ENCODE measurements at regions not wholly inside any gene's neighbourhood (a gene's known extent, or its start where the extent isn't known, plus 50 kb on each side); places are given as distances from the start of the nearest gene placed in this dataset.

GRCh38 chr18:69216321-69216720 lies 184.4 kb upstream of the DOK6 start:
- DNase-seq (ENCODE audit: low read depth), result no peak

DNA sequence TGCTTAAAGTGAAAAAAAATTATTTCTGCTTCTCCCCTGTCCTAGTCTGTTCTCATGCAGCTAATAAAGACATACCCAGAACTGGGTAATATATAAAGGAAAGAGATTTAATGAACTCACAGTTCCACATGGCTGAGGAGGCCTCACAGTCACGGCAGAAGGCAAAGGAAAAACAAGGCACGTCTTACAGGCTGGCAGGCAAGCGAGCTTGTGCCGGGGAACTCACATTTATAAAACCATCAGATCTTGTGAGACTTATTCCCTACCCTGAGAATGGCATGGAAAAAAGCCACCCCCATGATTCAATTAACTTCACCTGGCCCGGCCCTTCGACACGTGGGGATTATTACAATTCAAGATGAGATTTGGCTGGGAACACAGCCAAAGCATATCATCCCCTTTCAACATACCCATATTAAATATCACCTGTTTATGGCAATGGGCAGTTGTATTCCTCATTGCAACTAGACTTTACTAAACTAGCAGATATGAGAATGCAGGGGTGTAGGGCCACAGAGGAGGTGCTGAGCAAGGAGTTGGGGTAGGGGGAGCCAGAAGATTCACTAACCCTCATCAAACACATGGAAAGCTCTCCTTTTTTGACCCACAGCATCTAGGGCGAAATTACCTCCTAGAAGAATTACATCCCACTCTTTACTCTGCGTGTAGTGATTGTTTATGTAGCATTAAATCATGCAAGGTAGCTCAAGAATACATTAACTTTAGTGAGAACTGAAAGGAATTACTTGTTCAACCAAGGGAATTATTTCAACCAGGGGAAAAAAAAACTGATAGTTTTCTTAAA lies 183.3 kb upstream of the DOK6 start:
- DNase-seq (ENCODE audit: low read depth), result no peak

GRCh38 chr18:69220529-69220928 lies 180.2 kb upstream of the DOK6 start:
- no peak for DNase-seq (ENCODE audit: low read depth)

DNA sequence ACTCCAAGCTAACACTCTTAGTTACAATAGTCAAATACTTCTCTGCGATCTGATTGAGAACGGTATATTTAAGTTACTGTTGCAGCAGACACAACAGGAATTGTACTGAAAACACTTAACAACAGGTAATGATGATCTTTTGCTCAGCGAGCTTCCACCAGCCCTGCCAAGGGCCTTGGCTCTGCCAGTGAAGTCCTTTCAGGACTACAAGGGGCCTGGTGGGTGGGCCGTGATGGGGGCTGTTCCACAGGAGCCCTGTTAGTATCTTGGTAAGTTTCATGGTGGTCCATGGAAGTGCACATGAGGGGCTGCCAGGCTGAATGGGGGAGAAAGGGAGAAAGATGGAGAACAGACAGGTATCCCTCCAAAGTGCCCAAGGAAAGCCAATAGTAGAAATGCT lies 178.6 kb upstream of the DOK6 start:
- DNase-seq (ENCODE audit: low read depth), result no peak

GRCh38 chr18:69226971-69227370 lies 173.7 kb upstream of the DOK6 start:
- no peak for DNase-seq (ENCODE audit: low read depth)

DNA sequence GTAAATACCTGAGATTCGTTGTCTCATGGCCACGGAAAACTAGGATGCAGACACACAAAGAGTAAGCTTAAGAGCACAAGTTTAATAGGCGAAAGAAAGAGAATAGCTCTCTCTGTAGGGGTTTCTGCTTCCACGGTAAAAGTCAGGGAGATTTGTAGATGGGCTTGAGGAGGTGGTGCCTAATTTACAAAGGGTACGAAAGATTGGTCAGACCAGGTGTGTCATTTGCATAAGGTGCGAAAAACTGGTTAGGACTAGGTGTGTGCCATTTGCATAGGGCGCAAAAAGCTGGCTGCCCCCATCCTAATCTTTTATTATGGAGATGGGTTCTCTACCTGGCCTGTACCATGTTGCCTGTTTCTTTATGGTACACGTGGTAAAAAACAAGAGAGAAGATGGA lies 170.5 kb upstream of the DOK6 start:
- no peak for DNase-seq (ENCODE audit: low read depth)

DNA sequence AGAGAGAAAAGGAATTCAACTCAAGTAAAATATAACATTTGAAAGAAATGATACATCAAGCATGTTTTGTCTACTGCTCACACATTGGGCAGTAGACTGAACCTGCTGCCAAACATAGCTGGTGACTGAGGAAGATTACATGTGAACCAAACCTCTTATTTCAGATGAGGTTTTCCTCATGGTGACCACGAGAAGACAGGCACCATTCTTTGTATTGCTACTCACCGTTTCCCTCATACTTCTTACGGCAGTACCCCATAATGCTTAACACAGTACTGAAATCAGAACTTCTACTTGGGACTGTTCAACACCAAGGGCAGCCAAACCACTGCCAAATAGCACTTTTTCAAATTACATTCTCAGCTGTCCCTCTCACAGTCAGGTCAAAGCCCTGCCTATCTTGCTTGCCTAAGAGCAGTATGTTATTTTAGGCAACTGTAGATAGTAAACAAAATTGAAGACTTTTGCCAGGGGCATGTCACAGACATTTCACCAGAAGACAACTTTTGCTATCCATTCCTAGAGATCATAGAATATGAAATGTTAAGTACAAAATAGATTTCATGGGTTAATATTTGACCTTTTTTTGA lies 167.1 kb upstream of the DOK6 start:
- DNase-seq (ENCODE audit: low read depth), result peak; percentile 0

GRCh38 chr18:69239849-69240674 lies 160.6 kb upstream of the DOK6 start:
- DNase-seq (ENCODE audit: low read depth), result no peak

GRCh38 chr18:69246027-69246426 lies 154.7 kb upstream of the DOK6 start:
- DNase-seq (ENCODE audit: low read depth), result no peak

GRCh38 chr18:69250305-69251151 lies 150.2 kb upstream of the DOK6 start:
- DNase-seq (ENCODE audit: low read depth), result no peak

DNA sequence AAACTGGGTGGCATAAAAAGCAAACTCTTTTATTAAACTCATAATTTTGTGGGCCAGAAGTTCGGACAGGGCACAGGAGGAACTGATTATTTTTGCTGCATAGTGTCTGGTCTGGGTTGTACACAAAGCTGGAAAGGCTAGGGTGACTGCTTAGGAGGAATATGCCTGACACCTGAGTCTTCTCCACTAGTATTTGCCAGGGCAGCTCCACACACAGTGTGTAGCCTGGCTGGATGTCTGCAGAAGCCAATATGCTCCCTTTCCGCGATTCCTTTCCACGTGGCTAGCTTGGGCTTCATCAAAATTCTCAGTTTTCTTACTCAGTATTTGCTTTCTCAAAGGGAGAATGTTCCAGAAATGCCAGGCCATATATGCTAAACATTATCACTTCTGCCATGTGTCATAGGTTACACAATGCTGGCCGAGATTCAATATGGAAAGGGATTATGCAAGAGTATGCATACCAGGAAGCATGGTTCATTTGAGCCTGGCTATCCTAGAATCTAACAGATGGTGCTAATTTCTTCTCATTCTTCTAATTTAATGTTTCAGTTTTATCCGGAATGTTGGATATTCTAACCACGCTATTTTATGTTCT lies 142.7 kb upstream of the DOK6 start:
- DNase-seq (ENCODE audit: low read depth), result peak; percentile 26

DNA sequence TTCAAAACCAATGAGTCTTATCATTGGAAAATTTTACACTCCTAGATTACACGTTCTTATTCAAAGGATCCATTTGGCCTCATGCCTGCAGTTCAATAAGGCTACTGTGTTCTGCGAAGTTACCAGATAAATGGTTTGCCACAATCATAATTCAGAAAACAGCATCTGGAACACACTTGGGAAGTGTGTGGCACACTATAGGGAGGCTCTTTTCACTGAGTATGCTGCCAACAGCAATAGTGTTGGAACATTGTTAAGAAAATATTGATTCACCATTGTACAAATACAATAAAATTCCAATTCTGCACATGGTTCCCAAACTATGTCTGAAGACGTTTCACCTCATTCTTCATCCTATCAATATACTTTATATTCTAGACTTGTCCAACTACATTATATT lies 141.4 kb upstream of the DOK6 start:
- no peak for DNase-seq (ENCODE audit: low read depth)

DNA sequence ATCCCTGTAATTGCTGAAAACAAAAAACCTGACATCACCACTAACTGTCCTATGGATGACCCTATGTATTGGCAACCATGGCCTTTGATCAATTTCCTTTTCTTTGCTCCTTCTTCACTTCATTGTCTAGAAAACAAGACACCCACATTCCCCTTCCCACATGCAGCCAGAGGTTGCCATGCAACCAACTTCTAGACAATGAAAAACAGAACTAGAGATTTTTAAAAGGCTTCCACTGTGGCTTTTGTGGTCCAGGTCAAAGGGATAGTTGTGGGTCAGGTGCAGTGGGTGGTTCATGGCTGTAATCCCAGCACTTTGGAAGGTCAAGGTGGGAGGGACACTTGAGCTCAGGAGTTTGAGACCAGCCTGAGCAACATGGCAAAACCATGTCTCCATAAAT lies 139.3 kb upstream of the DOK6 start:
- DNase-seq (ENCODE audit: low read depth), result no peak

GRCh38 chr18:69265656-69266055 lies 135.0 kb upstream of the DOK6 start:
- DNase-seq (ENCODE audit: low read depth), result no peak

DNA sequence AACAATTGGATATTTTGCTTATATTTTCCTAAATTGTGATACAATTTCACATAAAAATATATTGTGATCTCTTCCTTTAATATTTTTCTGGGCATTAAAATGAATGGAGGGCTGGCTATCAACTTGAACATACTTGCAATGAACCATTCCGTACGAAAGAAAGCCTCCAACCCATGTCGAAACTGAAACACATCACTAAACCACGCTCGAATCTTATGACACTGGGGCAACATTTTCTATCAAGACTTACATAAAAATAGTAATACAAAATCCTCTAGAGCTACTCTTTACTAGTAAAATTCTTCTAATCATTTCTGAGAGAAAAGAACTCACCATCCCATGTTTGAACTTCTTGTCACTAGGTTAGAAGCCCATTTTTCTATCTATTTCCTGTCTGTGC lies 132.8 kb upstream of the DOK6 start:
- no peak for DNase-seq (ENCODE audit: low read depth)

- no peak for DNase-seq (ENCODE audit: low read depth)
These were observed 118.3 kb upstream of the DOK6 start for GRCh38 chr18:69282371-69282770.

DNA sequence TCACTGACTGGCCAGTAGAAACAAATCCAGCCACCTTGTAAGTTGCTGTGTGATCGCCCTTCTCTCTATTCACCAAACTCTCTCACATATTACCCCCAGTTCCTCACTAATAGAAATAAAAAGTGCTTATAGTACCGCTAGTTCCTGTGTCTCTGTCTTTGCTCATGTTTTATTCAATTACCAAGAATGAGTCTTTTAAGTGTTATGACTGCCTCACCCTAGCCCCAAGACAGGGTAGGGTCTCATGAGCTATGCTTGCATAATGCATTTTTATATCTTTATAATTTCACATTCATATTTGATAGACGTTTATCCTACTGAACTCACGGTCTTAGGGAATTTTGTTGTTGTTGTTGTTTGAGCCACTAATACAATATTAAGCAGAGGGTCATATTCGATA lies 109.6 kb upstream of the DOK6 start:
- DNase-seq (ENCODE audit: low read depth), result no peak

GRCh38 chr18:69291755-69292154 lies 108.9 kb upstream of the DOK6 start:
- DNase-seq (ENCODE audit: low read depth), result no peak

DNA sequence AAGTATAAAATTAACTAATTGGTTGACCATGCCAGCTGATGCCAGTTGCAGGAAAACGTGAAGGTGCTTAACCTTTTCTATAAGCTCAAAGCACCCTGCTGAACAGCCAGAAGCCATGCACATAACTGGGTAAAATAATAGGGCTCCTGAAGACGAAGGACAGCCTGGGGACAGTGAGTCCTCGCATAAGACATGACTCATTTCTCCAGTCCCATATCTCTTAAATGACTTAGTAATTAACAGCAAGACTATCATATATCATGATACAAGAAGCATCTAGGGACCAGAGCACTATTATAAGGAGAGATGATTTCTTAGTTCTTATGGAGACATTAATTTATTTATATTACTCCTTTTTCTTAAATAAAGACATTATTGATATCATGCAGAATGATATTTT lies 100.5 kb upstream of the DOK6 start:
- no peak for DNase-seq (ENCODE audit: low read depth)

DNA sequence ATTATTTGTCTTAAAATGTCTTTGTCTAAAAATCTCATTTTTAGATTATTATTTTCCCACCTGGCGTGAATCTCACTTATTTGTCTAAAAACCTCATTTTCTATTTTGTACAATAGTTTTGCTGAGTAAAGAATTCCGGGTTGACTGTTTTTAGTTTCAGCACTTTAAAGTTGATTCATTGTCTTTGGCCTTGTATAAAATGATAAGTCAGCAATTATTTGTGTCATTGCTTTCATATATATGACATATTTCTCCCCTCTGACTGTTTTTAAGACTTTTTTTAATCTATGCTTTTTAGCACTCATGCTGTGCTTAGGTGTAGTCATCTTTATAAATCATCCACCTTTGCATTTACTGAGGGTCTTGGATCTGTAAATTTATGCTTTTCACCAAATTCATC lies 92.1 kb upstream of the DOK6 start:
- DNase-seq (ENCODE audit: low read depth), result no peak

DNA sequence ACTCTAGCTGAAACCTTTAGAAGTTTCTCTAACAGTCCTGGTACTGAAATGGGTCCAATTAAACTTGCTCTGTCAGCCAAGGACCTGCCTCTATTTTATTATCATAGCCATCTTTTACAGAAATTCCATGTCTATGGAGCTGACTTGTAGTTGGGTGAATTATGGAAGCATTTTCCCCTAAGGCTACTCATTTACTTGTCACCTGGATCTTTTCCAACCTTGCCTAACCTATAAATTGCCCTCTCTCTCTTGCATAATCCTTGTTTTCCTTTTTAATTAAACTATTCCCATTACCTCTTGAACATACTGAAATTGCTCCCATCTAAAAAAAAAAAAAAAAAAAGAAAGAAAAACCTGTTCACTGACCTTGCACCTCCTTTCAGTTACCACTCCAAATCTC lies 74.6 kb upstream of the DOK6 start:
- DNase-seq (ENCODE audit: low read depth), result no peak

Measured in LHCN-M2 (cell line).